ENCODE measurements at regions not wholly inside any gene's neighbourhood (a gene's known extent, or its start where the extent isn't known, plus 50 kb on each side); places are given as distances from the start of the nearest gene placed in this dataset.

GRCh38 chr9:22373636-22374035, 73.0 kb upstream of the DMRTA1 start:
- no peak for TF ChIP-seq CTCF (IDR thresholded peaks at IDR 0.05)
- TF ChIP-seq POLR2AphosphoS5 (IDR thresholded peaks at IDR 0.05), result no peak

Data from suprapubic skin (tissue), 3 donors.